Thyroid gland (tissue), 4 donors: ENCODE measurements at regions not wholly inside any gene's neighbourhood (a gene's known extent, or its start where the extent isn't known, plus 50 kb on each side); places are given as distances from the start of the nearest gene placed in this dataset.

Experiments used
- DNase-seq, 2 donors: peaks; one replicate each; pipeline ENCODE4 v3.0.0-alpha.2; 2019
- H3K27ac ChIP-seq, 3 donors: fragments of 200-600 bp; sonication (generic); 1 replicate in 2 of 3; 2 replicates in 1 of 3; pipeline ENCODE4 v1.5.1; 2016 to 2019; ENCODE audit warnings: mild to moderate bottlenecking in 1 of 3, moderate library complexity in 1 of 3
- H3K27me3 ChIP-seq: fragments of 200-600 bp; sonication (generic); one replicate; pipeline ENCODE4 v1.5.1; 2019
- H3K36me3 ChIP-seq, 2 donors: fragments of 200-600 bp; sonication (generic); one replicate each; pipeline ENCODE4 v1.5.1; 2016 to 2019
- H3K4me1 ChIP-seq, 2 donors: fragments of 200-600 bp; sonication (generic); one replicate each; pipeline ENCODE4 v1.5.1; 2017 to 2019
- H3K4me3 ChIP-seq, 3 donors: fragments of 200-600 bp; sonication (generic); replicated peaks in 1 of 3; 1 replicate in 2 of 3; 2 replicates in 1 of 3; pipeline ENCODE4 v1.5.1; 2016; ENCODE audit warnings: mild to moderate bottlenecking in 1 of 3
- H3K9me3 ChIP-seq: fragments of 200-600 bp; sonication (generic); one replicate; pipeline ENCODE4 v1.5.1; 2017
- CTCF ChIP-seq, 6 experiments: fragments of 200-600 bp in 3 of 6; fragments of 450-650 bp in 3 of 6; sonication (generic) in 3 of 6; IDR thresholded peaks; one replicate each; pipeline ENCODE4 v1.5.1; 2016 to 2019; ENCODE audit warnings: antibody characterized with exemption in 6 of 6, mild to moderate bottlenecking in 2 of 6, inconsistent platforms in 1 of 6, moderate library complexity in 1 of 6
- POLR2A ChIP-seq, 2 donors: fragments of 450-650 bp; IDR thresholded peaks; one replicate each; pipeline ENCODE4 v1.6.1; 2017; ENCODE audit warnings: antibody characterized with exemption in 2 of 2, mild to moderate bottlenecking in 2 of 2, moderate library complexity in 1 of 2
- WGBS, 2 donors: methylation state at CpG; one replicate each; pipeline ENCODE4 v1.1.5; 2017; 5-methylcytosine and 5-hydroxymethylcytosine counted together
- intact Hi-C: fragments of 100-400 bp; cut with DNase I; formaldehyde crosslinking; loops from one replicate; pipeline ENCODE4 v1.15.1; 2023

- TF ChIP-seq CTCF (IDR thresholded peaks at IDR 0.05) (no peak), POLR2A (IDR thresholded peaks at IDR 0.05) (no peak)
- DNase-seq, result no peak
- WGBS, 2 donors, result 69 to 81% methylated on average over 13 of the region's 13 CpGs
- Histone ChIP-seq H3K4me1 (no peaks in the 10 kb centered on the region), H3K9me3 (no peaks in the 10 kb centered on the region), H3K27me3 (no peaks in the 10 kb centered on the region), H3K36me3 (no peaks in the 10 kb centered on the region), H3K4me3 (no peak overlapping the region), H3K27ac (no peak overlapping the region)
- intact Hi-C loops, result no loop called here
These were observed 108.1 kb upstream of the INSIG1 start for GRCh38 chr7:155189590-155189989.

DNA sequence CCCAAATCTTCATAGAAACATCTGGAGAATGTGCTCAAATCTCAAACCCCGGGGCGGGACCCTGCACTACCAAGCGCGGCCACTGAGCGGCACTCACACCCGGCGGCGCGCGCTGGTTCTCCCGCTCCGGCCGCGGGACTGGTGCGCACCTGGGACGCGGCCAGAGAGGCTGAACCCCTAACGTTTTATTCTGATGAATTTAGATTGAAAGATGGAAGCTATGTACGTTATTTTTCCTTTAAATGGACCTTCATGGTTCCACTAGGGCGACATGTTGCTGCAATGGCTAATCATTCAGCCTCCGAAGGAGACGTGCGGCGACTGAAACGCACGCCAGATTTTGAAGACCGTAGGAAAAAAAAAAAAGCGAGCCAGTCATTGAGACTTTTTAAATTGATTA, 107.0 kb upstream of the INSIG1 start:
- intact Hi-C loops, result loop anchor here (2.0 kb wide), 1 partner anchor 154 kb away; no protein-coding TSS in a partner anchor
- H3K27ac ChIP-seq, result no peak overlapping the region
- whole genome bisulfite sequencing, 2 donors, result 19 to 26% methylated on average over 18 to 28 of the region's 28 CpGs
- no peaks in the 10 kb centered on the region for H3K4me1 ChIP-seq
- TF ChIP-seq CTCF (IDR thresholded peaks at IDR 0.05), result peak; percentile 63 to 96 (median 80)
- TF ChIP-seq POLR2A (IDR thresholded peaks at IDR 0.05), result no peak
- no peak overlapping the region for H3K4me3 ChIP-seq
- H3K36me3 ChIP-seq, result no peaks in the 10 kb centered on the region
- H3K27me3 ChIP-seq, result no peaks in the 10 kb centered on the region
- peak; percentile 37 to 42 for DNase-seq
- H3K9me3 ChIP-seq, result no peaks in the 10 kb centered on the region

GRCh38 chr7:155191137-155191536, 106.5 kb upstream of the INSIG1 start:
- TF ChIP-seq CTCF (IDR thresholded peaks at IDR 0.05), result no peak
- TF ChIP-seq POLR2A (IDR thresholded peaks at IDR 0.05), result no peak
- 73 to 76% methylated on average over 10 to 14 of the region's 14 CpGs for WGBS, 2 donors
- DNase-seq, result no peak
- H3K4me3 ChIP-seq, result no peak overlapping the region
- no peaks in the 10 kb centered on the region for H3K27me3 ChIP-seq
- H3K27ac ChIP-seq, result no peak overlapping the region
- no peaks in the 10 kb centered on the region for H3K4me1 ChIP-seq
- H3K36me3 ChIP-seq, result no peaks in the 10 kb centered on the region
- intact Hi-C loops, result loop anchor here (2.0 kb wide), 1 partner anchor 154 kb away; no protein-coding TSS in a partner anchor
- no peaks in the 10 kb centered on the region for H3K9me3 ChIP-seq

DNA sequence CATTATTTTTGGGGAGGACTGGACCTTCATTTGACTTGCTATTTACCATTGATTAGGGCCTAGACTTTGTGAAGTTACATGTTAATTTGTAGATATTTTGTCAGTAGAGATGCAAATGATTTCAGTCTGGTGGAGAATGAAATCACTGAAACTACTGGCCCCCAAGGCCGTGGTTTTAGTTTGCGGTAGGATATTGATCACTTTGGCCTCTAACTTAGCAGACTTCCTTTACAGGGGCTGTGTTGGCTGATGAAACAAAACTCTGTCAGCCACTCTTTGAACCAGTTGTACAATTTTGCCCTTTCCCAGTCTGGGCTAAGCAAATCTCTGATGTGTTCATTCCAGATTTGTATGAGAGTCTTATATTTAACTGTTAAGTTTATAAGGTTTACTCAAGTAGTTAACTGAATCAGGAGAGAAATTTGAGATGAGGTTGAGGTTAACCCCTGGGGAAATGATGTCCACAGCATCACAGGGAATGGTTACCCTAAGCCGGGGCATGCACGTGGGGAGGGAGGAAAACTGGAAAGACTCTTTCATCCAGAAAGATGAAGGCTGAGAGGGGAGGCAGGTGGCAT, 105.7 kb upstream of the INSIG1 start:
- 78 to 88% methylated on average over 4 of the region's 4 CpGs for WGBS, 2 donors
- no peak overlapping the region for H3K27ac ChIP-seq
- no peaks in the 10 kb centered on the region for H3K27me3 ChIP-seq
- no peak for DNase-seq
- intact Hi-C loops, result loop anchor here (2.0 kb wide), 1 partner anchor 153 kb away; no protein-coding TSS in a partner anchor
- no peak overlapping the region for H3K4me3 ChIP-seq
- no peaks in the 10 kb centered on the region for H3K9me3 ChIP-seq
- H3K36me3 ChIP-seq, result no peaks in the 10 kb centered on the region
- TF ChIP-seq POLR2A (IDR thresholded peaks at IDR 0.05) (no peak), CTCF (IDR thresholded peaks at IDR 0.05) (no peak)
- H3K4me1 ChIP-seq, result no peaks in the 10 kb centered on the region

- TF ChIP-seq POLR2A (IDR thresholded peaks at IDR 0.05) (no peak), CTCF (IDR thresholded peaks at IDR 0.05) (no peak)
- no peaks in the 10 kb centered on the region for H3K4me1 ChIP-seq
- DNase-seq, result no peak
- H3K4me3 ChIP-seq, result no peak overlapping the region
- intact Hi-C loops, result no loop called here
- H3K36me3 ChIP-seq, result no peaks in the 10 kb centered on the region
- no peaks in the 10 kb centered on the region for H3K9me3 ChIP-seq
- 89 to 91% methylated on average over 11 of the region's 11 CpGs for WGBS, 2 donors
- no peak overlapping the region for H3K27ac ChIP-seq
- no peaks in the 10 kb centered on the region for H3K27me3 ChIP-seq
These were observed 104.6 kb upstream of the INSIG1 start for GRCh38 chr7:155192961-155193640.
